ENCODE measurements at regions not wholly inside any gene's neighbourhood (a gene's known extent, or its start where the extent isn't known, plus 50 kb on each side); places are given as distances from the start of the nearest gene placed in this dataset.

DNA sequence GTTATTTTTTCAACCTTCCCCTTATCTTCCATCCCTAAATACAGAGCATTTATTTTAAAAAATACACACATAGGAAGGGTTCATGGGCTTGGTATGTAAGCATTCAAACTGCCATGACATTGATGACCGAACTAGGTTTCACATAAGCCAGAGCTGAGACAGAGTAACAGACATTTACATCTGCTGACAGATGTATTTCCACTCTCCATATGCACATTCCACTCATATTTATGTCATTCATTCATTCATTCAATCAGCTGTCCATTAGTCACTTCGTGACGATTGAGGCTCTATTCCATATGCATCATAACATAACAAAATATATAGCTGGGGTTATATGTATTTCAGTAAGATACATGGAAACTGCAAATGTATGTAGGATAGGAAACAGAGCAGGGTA, 145.5 kb upstream of the OTX2 start:
- Histone ChIP-seq H3K9ac (replicated peaks; ENCODE audit: extremely low read depth, insufficient read depth, low read length) (no peak overlapping the region), H3K4me2 (ENCODE audit: insufficient read depth, low read length) (no peak overlapping the region), H2AFZ (ENCODE audit: low read depth, low read length) (no peak overlapping the region), H3K79me2 (ENCODE audit: control insufficient read depth, insufficient read depth, low read length) (no peaks in the 10 kb centered on the region), H3K27ac (ENCODE audit: insufficient read depth, low read depth, low read length) (no peak overlapping the region), H3K9me3 (replicated peaks; ENCODE audit: control insufficient read depth, insufficient read depth, low read length) (no peaks in the 10 kb centered on the region), H3K4me1 (ENCODE audit: control insufficient read depth, extremely low read depth, insufficient read depth, low read length) (no peaks in the 10 kb centered on the region), H3K36me3 (ENCODE audit: control insufficient read depth in 2 of 2, extremely low read depth in 1 of 2, insufficient read depth in 2 of 2, low read length in 2 of 2) (no peaks in the 10 kb centered on the region), H3K4me3 (replicated peaks in 1 of 3; ENCODE audit: insufficient read depth in 1 of 3, low read depth in 1 of 3, low read length in 3 of 3) (no peak overlapping the region), H4K20me1 (replicated peaks; ENCODE audit: control insufficient read depth, extremely low read depth, insufficient read depth, low read length) (no peaks in the 10 kb centered on the region), H3K9me1 (replicated peaks; ENCODE audit: control insufficient read depth, extremely low read depth, insufficient read depth, low read length) (no peaks in the 10 kb centered on the region), H3K27me3 (ENCODE audit: control insufficient read depth in 2 of 2, insufficient read depth in 2 of 2, low read length in 2 of 2) (no peaks in the 10 kb centered on the region)
- ChIA-PET CTCF (no interaction called here), POLR2A (no interaction called here)
- intact Hi-C loops (cut with micrococcal nuclease) = no loop called here
- FAIRE-seq (no peak), DNase-seq (ENCODE audit: low read depth, low spot score) (no peak)
- no peak for TF ChIP-seq FOS (IDR thresholded peaks at IDR 0.05; ENCODE audit: borderline replicate concordance, insufficient read depth, low read length)
- TF ChIP-seq JUN (IDR thresholded peaks at IDR 0.05; ENCODE audit: borderline replicate concordance, insufficient read depth, insufficient read length, low read depth) = no peak
- TF ChIP-seq POLR2A (IDR thresholded peaks at IDR 0.05; ENCODE audit: low read depth, low read length) = no peak
- no peak for TF ChIP-seq POLR2AphosphoS5 (IDR thresholded peaks at IDR 0.05; ENCODE audit: insufficient read depth, low read depth, low read length)
- TF ChIP-seq, protein P1, sequence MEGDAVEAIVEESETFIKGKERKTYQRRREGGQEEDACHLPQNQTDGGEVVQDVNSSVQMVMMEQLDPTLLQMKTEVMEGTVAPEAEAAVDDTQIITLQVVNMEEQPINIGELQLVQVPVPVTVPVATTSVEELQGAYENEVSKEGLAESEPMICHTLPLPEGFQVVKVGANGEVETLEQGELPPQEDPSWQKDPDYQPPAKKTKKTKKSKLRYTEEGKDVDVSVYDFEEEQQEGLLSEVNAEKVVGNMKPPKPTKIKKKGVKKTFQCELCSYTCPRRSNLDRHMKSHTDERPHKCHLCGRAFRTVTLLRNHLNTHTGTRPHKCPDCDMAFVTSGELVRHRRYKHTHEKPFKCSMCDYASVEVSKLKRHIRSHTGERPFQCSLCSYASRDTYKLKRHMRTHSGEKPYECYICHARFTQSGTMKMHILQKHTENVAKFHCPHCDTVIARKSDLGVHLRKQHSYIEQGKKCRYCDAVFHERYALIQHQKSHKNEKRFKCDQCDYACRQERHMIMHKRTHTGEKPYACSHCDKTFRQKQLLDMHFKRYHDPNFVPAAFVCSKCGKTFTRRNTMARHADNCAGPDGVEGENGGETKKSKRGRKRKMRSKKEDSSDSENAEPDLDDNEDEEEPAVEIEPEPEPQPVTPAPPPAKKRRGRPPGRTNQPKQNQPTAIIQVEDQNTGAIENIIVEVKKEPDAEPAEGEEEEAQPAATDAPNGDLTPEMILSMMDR (IDR thresholded peaks at IDR 0.05; ENCODE audit: extremely low read depth in 1 of 2, insufficient read depth in 1 of 2, low read depth in 1 of 2, low read length in 2 of 2) = no peak
- TF ChIP-seq MYC (IDR thresholded peaks at IDR 0.05; ENCODE audit: low read depth, low read length) = no peak
- TF ChIP-seq EZH2 (IDR thresholded peaks at IDR 0.05; ENCODE audit: borderline replicate concordance, low read depth, low read length, severe bottlenecking) = no peak
- TF ChIP-seq, protein P2, sequence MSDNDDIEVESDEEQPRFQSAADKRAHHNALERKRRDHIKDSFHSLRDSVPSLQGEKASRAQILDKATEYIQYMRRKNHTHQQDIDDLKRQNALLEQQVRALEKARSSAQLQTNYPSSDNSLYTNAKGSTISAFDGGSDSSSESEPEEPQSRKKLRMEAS (IDR thresholded peaks at IDR 0.05; ENCODE audit: insufficient read depth, insufficient read length) = no peak
- TF ChIP-seq GATA2 (IDR thresholded peaks at IDR 0.05; ENCODE audit: insufficient read depth, insufficient read length, low read depth, low read length) = no peak
- dilution Hi-C loops (cut with MboI; ENCODE audit: extremely low pct_ligation_motif_present, low sequenced_read_pairs) = no loop called here
- BruUV-seq (replicated peaks) = no TSS peak
